Neutrophil (primary cell): ENCODE measurements at regions not wholly inside any gene's neighbourhood (a gene's known extent, or its start where the extent isn't known, plus 50 kb on each side); places are given as distances from the start of the nearest gene placed in this dataset.

Source experiments
- H3K27ac ChIP-seq: fragments of 200-600 bp; sonication (generic); 2 replicates; pipeline ENCODE4 v1.5.1; 2016; ENCODE audit warnings: mild to moderate bottlenecking, moderate library complexity
- H3K27me3 ChIP-seq: fragments of 200-600 bp; sonication (generic); 2 replicates; pipeline ENCODE4 v1.6.0; 2016; ENCODE audit warnings: mild to moderate bottlenecking
- H3K36me3 ChIP-seq: fragments of 200-600 bp; sonication (generic); 2 replicates; pipeline ENCODE4 v1.5.1; 2017
- H3K4me1 ChIP-seq, 2 experiments: fragments of 200-600 bp in 1 of 2; sonication (generic) in 1 of 2; 1 replicate in 1 of 2; 2 replicates in 1 of 2; pipeline versions ENCODE4 v1.5.1 to v1.6.1; 2013 to 2016; ENCODE audit warnings: low read depth in 1 of 2, low read length in 1 of 2, mild to moderate bottlenecking in 1 of 2, moderate library complexity in 1 of 2; ENCODE audit not compliant: control insufficient read depth in 1 of 2, insufficient read depth in 1 of 2
- H3K4me3 ChIP-seq, 2 experiments: fragments of 200-600 bp in 1 of 2; sonication (generic) in 1 of 2; 1 replicate in 1 of 2; 2 replicates in 1 of 2; pipeline ENCODE4 v1.5.1; 2013 to 2016; ENCODE audit warnings: low read depth in 1 of 2, low read length in 1 of 2, mild to moderate bottlenecking in 1 of 2, moderate library complexity in 1 of 2
- H3K9me3 ChIP-seq: fragments of 200-600 bp; sonication (generic); 2 replicates; pipeline ENCODE4 v1.5.1; 2016
- TF ChIP-seq, protein P1 (sequence below): fragments of 200-600 bp; sonication (generic); IDR thresholded peaks from 2 replicates; pipeline ENCODE4 v1.5.1; 2016; ENCODE audit warnings: antibody characterized with exemption

DNA sequence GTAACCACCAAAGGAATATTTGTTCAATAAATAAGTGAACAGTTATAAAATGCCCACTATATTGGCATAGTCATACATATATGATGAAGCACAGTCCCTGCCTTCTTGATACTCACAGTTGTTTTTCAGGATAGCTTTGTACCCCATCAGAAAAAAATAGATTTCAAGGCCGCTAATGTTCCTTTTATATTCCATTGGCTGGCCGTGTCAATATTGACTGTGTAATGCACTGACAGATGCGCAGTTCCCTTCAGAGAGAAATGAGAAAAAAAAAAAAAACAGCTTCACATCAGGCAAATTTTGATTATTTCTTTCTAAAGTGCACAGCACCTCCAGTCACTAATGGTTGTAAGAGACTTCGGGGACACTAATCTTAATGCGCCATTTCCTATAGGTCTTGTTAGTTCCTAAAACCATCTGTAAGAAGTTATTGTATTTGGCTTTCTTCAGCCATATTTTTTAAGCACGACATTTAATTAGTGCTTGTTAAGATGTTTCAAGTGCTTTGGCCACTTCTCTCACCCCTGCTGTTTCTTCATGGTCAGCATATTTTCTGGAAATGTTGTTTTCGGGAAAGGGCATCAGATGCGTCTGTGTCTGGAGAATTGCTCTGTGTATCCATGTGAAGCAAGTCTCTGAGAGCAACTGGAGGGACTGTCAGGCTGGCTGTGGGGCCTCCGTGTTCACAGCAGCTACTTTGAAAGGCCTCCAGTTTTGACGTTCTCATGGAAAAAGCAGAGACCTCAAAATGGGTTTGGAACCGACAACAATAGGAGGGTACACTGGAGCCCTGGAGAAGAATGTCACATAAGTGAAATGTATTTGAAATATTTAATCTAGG, 378.3 kb downstream of the MTX2 start:
- H3K27me3 ChIP-seq, result peaks cover 100% of the 10 kb centered on the region

DNA sequence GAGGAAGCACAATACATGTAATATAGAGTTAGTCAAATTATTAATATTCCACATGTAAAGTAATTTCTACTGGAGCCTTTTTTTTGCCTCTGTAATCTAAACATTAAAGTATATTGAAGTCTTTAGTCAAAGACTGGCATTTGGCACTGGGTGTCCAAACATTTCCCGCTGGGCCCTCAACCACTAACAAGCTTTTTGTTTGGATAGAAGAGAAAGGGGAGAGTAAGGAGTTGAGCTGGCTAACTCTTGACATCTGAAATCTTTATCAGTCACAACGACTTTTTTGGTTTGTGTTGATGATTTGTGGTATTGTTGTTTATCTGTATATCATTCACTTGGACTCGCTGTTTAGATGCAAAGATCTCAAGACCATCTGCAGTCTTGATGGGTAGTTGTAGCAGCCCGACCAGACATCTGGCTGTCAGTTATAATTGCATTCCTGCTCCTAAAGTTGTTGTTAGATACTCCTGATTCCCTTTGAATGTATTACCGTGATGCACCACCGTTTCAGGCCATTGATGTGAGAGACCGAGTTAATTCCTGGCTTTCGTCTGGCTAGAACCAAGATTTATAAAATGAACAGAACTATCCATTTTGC, 379.6 kb downstream of the MTX2 start:
- no peaks in the 10 kb centered on the region for H3K36me3 ChIP-seq
- peaks cover 100% of the 10 kb centered on the region for H3K27me3 ChIP-seq
- H3K4me1 ChIP-seq, result no peaks in the 10 kb centered on the region
- H3K27ac ChIP-seq, result no peak overlapping the region
- TF ChIP-seq, protein P1, sequence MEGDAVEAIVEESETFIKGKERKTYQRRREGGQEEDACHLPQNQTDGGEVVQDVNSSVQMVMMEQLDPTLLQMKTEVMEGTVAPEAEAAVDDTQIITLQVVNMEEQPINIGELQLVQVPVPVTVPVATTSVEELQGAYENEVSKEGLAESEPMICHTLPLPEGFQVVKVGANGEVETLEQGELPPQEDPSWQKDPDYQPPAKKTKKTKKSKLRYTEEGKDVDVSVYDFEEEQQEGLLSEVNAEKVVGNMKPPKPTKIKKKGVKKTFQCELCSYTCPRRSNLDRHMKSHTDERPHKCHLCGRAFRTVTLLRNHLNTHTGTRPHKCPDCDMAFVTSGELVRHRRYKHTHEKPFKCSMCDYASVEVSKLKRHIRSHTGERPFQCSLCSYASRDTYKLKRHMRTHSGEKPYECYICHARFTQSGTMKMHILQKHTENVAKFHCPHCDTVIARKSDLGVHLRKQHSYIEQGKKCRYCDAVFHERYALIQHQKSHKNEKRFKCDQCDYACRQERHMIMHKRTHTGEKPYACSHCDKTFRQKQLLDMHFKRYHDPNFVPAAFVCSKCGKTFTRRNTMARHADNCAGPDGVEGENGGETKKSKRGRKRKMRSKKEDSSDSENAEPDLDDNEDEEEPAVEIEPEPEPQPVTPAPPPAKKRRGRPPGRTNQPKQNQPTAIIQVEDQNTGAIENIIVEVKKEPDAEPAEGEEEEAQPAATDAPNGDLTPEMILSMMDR, result no peak
- no peak overlapping the region for H3K4me3 ChIP-seq
- no peaks in the 10 kb centered on the region for H3K9me3 ChIP-seq

More for the DNA sequence above, 378.3 kb downstream of the MTX2 start:
- Histone ChIP-seq H3K4me3 (no peak overlapping the region), H3K9me3 (no peaks in the 10 kb centered on the region), H3K27ac (no peak overlapping the region), H3K4me1 (no peaks in the 10 kb centered on the region), H3K36me3 (no peaks in the 10 kb centered on the region)
- TF ChIP-seq, protein P1, result no peak

DNA sequence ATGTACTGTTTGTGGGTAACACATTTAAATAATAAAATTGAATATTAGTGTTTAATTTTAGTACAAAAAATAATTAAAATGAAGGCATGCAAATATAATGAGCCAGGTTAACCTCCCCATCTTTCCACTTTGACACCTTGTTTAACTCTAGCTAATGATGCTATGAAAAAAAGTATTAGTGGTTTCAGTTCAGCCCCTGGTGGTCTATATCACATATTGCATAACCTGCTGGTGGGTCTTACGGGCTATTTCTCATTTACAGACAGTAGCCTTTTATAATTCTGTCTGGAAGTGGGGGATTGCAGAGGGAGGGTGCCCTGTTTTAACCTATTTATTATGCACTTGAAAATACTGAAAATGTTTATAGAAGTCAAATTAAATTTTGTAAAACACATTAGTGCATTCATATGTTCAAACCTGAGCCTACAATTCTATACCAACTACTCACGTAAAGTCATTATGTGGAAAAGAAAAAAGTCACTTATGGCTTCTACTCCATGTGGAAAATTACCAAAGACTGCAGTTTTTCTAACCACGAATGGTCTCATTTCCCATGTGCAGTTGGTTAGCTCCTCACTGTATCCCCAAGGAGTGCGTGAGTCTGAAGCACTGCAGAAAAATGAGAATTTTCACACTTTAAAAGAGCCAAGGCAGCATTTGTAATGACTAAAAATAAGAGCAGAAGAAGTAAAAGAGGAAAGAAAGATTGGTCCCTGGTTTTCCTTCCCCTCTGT, 381.0 kb downstream of the MTX2 start:
- Histone ChIP-seq H3K4me3 (no peak overlapping the region), H3K27ac (no peak overlapping the region), H3K27me3 (peaks cover 100% of the 10 kb centered on the region), H3K4me1 (no peaks in the 10 kb centered on the region), H3K9me3 (no peaks in the 10 kb centered on the region), H3K36me3 (no peaks in the 10 kb centered on the region)
- TF ChIP-seq, protein P1, result no peak

DNA sequence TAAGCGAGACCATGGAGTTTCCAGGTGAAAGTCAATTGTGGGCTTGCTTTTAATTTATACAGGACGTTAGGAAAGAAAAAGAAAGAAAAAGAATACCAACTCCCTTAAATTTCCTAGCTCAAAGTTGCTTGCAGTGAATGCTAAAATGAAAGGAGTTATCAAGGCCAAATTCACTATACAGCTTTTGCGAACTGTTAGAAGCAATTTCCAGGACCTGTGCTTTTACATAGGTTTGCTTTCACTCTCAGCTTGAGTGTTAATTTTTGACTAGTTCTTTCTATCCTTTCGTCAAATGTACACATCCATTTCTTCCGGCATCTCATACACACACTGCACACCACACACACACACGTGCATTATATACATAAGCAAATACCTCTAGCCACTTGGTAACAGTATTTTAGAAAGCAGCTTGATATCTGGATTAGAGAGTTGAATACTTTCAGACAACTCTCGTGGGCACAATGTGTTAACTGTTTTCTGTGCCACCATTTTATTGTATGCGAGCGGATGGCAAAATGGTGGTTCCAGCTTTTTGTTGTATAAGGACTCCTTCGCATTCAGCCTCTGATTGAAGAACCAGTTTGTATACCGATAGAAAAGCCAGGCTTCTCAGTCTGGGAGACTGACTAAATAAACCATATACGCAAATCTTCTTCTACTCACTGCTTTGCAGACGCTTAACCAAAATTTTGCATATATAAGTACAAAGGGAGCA, 381.8 kb downstream of the MTX2 start:
- H3K36me3 ChIP-seq, result no peaks in the 10 kb centered on the region
- no peaks in the 10 kb centered on the region for H3K4me1 ChIP-seq
- no peaks in the 10 kb centered on the region for H3K9me3 ChIP-seq
- TF ChIP-seq, protein P1, result no peak
- H3K4me3 ChIP-seq, result no peak overlapping the region
- peaks cover 100% of the 10 kb centered on the region for H3K27me3 ChIP-seq
- no peak overlapping the region for H3K27ac ChIP-seq
